GM19238 (cell line): ENCODE measurements at regions not wholly inside any gene's neighbourhood (a gene's known extent, or its start where the extent isn't known, plus 50 kb on each side); places are given as distances from the start of the nearest gene placed in this dataset.

Experiments used
- DNase-seq: peaks from one replicate; pipeline ENCODE4 v3.0.0; 2011; ENCODE audit warnings: low spot score; ENCODE audit not compliant: insufficient read length

DNA sequence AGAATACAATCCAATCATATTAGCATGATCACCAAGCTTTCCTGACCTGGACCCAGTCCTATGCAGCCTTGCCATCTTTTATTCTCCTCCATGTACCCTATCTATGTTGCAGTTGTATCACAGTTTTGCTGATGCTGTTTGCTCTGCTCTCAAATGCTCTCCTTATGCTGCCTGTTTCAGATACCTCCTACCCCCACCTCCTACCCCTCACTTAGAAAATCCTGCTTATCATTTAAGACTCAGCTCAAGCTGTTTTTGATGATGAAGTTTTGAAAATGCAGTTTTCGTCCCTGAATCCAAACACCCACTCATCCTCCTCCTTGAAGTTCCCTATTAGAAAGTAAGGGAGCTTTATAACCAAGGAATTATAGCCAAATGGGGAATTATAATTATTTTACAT, 457.4 kb upstream of the ATP2B1 start:
- DNase-seq, result no peak

DNA sequence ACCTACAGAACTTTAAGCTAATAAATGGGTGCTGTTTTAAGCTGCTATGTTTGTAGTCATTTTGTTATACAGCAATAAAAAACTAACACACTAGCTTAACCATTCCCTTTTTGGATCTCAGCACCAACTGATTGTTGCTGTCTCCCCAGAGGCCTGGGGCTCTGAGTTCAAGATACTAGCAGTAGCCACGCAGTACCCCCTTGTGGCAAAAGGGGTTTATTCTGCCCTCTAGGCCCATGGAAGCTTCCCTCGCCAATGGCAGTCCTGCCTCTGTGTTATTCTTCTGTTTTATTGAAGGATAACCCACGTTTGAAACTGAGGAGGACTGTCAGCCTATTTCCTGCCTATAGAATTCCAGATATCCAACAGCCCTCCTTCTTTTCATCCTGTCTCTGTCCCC, 455.3 kb upstream of the ATP2B1 start:
- no peak for DNase-seq

DNA sequence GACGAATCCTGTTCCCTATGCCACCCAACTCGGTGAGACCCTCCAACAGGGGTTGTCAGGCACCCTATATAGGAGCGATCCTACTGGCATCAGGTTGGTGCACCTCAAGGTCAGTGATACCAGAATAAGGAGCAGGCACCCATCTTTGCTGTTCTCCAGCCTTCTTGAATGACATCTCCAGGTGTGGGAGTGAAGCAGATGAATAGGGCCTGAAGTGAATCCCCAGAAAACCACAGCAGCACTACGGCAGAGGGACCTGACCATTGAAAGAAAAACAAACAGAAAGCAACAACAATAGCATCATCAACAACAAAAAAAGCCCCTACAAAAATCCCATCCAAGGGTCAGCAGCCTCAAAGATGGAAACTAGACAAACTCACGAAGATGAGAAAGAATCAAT, 445.2 kb upstream of the ATP2B1 start:
- no peak for DNase-seq

DNA sequence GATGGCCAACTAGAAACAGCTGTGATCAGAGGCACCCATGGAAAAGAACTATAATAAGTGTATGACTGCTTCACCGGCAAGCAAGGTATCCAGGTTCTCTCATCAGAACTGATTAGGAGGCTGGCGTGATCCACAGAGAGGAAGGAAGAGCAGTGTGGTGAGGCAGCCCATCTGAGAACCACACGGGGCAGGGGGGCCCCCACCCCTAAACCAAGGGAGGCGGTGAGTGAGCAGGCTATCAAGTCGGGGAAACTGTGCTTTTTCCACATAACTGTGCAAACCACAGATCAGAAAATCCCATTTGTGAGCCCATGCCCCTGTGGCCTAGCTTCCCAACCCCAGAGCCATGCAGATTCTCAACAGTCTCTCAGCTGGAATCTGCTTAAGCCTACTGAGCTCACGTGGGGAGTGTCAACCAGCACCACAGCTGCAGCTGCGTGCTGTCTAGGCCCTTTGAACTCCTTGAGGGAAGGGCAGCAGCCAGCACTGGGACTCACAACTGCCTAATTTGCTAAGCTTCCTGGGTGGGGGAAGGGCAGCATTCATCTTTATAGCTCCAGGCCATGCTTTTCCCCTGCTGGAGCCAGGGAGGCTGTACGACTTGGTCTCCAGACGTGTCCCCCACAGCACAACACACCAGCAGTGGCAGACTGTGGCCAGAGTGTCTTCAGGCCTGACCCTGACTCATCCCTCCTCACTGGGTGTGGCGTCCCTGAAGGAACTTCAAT, 444.4 kb upstream of the ATP2B1 start:
- no peak for DNase-seq

DNA sequence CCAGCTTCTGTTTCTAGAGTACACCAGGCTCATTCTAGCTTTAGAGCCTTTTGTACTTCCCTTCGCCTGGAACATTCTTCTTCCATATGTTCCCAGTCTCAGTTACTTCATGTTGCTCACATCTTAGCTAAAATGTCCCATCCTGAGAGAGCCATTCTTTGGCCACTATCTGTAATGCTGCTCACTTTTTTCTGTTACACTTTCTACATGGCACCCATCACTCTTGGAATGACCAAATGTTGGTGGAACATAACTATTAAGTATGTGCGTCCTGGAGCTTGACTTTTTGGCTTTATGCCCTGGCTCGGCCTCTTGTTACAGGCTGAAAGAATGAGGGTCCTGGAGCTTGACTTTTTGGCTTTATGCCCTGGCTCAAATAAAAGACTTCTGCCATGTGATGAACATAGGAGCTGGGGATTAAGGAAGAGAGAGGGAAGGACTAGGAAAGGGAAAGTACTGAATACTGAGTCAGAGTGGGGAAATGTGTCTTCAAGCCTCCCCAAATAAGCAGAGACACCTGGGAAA, 442.9 kb upstream of the ATP2B1 start:
- DNase-seq, result no peak

DNA sequence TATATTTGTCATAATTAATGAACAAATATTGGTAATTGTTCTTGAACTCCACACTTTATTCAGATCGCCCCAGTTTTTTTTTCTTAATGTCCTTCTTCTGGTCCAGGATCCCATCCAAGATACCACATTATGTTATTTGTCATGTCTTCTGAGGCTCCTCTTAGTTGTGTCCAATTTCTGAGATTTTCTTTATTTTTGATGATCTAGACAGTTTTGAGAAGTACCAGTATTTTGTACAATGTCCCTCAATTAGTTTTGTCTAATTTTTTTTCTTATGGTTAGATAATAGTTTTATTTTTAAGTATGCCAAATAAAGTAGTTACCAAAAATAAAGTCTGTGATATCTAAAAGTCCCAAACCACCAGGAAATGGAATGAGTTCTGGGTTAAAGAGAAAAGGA, 440.8 kb upstream of the ATP2B1 start:
- no peak for DNase-seq

DNA sequence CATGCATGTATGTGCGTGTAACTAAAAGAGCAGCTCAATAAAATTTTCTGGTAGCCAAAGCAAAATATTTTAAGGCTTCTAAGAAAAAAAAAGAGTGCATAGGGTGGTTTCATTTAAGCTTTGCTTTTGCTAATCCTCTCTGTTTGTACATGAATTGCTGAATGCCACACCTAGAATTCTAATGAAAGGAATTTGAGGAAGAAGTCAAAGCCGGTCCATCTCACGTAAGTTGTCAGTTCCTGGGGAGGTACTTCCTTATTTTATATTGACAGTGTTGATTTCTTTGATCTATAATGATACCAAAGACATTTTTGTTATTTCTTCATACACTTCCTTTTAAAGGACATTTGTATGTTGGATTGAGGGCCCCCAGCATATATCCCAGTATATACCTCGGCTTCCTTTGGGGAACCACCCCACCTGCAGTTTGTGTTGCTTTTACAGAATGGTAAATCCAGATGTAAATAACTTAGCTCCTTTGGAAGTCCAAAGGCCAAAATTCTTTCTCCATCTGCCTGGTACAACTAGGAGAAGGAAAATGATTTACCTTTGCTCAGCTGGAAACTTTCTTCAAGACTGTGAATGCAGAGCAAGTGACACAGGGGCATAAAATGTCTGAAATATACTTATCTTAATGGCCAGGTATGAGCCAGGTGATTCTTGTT, 420.9 kb upstream of the ATP2B1 start:
- no peak for DNase-seq

DNA sequence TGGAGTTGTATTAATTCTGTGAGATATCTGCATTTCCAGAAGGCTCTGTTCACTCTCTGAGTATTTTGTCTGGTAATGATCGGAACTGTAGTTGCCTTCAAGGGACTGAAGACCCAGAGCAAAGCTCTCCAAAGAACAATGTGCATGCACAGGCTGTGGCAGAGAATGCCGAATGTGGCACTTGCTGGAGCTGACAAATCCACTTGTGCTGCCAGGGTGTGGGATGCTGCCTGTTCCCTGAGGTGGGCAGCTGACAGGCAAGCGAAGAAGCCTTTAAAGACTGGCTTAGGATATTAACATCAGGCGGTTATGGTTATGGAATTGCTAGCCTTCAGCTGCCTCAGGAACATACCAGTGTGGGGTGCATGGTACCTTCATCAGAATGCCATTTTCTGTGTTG, 419.9 kb upstream of the ATP2B1 start:
- DNase-seq, result no peak

DNA sequence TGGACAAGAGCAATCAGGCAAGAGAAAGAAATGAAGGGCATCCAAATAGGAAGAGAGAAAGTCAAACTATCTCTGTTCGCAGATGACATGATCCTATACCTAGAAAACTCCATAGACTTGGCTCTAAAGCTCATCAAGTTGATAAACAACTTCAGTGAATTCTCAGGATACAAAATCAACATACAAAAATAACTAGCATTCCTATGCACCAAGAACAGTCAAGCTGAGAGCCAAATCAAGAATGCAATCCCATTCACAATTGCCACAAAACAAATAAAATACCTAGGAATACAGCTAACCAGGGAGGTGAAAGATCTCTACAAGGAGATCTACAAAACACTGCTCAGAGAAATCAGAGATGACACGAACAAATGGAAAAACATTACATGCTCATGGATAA, 417.5 kb upstream of the ATP2B1 start:
- no peak for DNase-seq

DNA sequence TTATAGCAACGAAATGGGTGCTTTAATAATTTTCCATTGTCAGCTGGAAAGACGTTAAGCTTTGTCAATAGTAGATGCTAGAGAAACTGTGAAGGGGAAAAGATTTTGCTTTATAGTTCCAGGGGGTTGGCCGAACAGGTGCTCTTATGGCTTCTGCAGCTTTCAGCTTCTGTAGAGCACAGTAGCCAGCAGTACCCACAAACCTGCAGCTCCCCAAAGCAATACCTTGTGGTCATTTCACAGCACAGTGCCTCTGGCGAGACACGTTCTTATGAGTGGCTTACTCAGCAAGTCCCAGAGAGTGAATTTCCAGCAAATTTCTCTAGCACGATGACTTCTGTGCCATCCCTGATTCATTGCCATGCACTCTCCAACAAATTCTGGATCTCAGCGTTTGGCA, 416.3 kb upstream of the ATP2B1 start:
- DNase-seq, result no peak

DNA sequence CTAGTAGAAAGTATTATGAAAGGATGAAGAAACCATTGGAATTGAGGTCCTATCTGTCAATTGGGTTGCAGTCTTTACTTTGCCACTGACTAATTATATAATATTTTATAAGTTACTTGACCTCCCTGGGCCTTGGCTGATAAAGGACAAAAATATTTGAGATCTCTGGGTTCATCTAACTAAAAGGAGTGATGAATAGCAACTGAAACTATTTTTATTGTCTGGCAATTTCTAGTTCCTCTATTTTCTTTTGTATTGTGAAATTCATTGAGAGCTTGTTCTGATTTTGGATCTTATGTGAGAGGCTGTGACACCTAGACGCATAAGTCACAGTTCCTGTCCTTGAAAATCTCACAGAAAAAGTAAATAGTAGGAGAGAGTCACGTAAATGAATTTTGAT, 415.7 kb upstream of the ATP2B1 start:
- DNase-seq, result no peak

DNA sequence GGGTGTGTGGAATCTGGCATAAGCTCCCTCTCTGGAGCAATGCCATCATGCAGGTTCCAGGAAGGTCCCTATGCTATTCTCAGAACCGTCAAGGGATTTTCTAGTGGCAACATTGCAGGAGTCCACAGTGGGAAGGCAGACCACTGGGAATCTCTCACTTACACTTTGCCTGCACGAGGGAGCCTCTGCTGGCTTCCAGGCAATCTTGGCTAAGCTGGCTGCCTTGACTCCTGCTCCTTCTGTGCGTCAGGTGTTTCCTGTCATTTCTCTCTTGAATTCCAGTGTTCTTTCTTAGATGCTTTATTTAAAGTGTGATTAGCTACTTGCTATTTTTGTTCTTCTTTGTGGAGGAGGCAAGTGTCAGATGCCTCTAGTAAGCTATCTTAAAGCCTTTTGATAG, 414.0 kb upstream of the ATP2B1 start:
- DNase-seq, result no peak

DNA sequence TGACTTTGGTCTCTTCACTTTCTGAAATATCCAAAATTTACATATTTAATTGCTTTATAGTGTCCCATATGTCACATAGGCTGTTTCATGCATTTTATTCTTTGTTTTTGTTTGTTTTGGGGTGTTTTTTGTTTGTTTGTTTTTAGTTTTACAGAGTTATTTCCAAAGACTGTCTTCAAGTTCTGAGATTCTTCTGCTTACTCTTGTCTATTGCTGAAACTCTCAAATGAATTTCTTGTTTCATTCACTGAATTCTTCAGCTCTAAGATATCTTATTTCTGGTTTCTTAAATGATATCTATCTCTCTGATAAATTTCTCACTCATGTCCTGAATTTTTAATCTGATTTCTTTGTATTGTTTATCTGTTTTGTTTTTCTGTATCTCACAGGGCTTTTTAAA, 412.0 kb upstream of the ATP2B1 start:
- no peak for DNase-seq

DNA sequence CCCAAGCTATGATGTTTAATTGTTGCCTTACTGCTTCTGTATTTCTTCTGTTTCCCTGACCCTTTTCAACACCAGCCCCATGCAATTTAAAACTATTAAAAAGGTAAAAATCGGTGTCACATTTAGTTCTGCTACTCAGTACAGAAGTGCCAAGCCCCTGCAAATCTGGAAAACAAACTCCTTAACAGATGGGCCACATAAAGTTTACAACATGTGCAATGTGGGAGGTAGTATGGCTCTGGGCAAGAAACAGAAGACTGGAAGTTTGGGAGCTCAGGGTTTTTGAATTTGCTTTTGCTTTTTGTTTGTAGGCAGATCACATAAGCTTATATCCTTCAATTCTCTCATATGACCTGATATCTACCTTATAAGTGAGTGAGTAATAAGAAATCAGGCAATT, 404.0 kb upstream of the ATP2B1 start:
- DNase-seq, result no peak

DNA sequence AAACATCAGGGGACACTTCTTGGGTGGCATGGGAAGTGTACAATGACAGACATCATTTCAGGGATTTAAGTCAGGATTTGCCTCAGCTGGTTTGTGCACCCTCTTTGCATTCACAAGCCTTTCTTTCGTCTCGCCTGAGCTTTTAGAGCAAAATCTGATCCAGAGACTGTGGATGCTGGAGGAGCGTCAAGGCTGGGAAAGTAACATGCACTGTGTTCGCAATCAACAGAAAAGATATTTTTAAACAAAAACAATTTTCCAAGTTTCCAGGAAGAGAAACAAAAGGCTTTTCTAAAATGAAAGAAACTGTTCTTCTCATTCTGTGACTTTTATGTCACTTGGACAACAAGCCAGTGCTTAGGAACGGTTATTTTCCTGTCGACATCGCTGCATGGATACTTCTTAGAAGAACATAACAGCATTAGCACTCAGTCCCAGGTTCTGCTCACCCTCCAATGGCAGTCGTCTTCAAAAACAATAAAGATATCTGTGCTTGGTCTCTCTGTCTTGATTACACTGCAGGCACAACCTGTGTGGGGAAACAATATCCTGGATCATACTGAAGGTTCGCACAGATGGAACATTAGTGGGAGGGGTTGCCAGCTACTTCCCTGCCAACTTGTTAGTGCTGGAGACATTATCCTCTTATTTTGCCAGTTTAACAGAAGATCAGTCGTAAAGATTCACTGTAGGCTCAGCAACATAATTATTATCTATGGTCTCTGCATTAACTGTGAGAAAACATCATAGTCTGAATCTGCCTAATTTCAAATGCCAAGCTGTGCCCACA, 403.3 kb upstream of the ATP2B1 start:
- DNase-seq, result no peak

DNA sequence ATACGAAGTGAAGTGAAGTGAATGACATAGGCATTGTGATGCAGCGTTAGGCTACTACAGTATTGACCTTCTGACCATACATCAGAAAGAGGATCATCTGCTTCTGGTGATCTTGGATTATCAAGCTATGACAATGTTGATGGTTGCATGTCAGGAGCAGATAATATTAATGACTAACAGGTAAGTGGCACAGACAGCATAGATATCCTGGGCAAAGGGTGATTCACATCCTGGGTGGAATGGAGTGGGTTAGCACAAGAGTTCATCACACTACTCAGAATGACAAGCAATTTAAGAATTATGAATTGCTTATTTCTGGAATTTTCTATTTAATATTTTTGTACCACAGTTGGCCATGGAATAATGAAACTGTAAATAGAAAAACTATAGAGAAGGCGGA, 397.9 kb upstream of the ATP2B1 start:
- no peak for DNase-seq

DNA sequence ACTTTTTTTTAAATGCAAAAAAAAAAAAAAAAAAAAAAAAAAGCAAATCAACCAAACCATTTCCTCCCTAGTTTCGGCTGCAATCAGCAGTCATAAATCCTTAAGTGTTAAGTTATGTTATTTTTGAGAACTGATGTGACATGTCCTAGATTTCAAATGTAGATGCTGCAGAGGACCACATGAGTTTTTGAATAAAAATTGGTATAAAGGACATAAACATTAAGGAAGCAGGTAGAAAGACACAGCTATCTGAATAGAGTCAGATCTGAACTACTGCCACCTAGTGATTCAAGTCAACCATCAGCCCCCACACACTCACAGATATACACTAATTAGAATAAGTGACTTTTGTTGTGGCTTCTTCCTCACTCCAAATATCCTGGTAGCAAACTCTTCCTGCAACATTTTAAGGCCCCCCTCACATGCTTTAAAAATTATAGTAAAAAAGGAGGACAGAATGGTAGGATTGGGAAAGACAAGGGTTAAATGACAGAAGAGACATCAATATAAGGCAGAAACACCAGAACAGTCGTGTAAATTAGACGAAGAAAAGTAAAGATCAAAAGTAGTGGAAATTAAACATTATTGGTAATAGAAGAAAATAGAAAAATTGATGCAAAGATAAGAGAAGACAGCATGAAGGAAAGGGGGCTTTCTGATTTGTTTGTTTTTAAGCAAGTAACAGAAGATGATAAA, 394.5 kb upstream of the ATP2B1 start:
- no peak for DNase-seq

DNA sequence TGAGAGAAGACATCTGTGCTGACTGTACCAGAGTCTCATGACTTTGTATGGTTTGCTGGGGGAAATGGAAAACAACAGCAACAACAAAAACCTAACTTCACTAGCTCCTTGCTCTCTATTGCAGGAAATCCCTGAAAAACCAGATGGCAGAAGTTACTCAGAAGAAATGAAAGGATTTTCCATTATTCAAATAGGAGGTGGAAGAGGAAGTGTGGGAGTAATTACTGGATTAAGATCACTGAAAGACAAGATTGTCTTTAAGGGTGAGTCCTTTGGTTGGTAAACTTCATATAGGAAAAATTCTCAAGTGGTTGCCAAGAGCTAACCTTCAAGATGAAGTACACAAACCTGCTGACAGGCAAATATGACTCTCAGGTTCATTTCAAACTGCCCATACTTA, 391.9 kb upstream of the ATP2B1 start:
- DNase-seq, result no peak

DNA sequence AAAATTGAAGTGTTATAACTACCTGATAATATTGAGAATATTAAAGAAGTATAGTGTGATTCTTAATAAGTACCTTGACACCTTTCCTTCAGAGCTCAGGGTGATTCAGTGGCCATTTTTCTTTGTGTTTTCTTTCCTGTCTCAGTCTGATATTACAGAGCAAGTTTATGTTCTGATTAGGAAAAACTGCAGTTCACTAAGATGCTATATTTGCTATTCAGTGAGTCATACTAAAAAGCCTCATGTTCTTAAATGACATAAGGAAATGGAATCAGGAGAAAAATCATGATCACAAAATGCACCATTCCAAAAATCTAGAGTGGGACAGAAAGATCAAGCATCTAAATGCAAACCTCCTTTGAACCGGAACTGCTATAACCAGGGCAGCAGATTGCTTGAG, 390.6 kb upstream of the ATP2B1 start:
- DNase-seq, result no peak

DNA sequence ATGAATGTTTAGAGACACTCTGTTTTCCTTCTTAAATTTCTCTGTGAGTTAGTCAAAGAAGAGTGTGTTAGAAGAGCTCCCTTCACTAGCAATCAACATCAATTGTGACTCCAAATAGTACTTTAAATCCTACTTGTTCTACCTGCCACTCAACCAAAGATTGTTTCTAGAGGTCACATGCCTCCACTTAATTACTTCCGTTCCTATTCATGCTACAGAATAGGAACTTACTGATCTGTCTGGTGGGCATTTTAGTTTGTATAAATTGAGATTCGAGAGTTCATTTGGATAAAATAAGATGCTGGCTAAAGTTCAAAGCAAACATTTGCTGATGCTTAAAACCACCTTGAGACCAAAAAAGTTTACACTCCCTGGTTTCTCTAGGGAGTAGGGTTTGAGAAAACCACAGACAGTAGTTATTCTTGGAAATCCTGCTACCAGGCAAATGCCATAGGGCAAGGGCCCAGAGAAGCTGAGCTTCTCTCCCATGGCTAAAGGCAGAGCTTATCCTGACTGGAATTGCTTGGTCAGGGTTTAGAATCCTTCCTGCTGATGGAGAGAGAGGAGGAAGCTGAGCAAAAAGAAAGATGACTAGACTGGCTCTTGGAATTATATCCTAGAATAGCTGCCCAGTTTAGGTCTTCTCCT, 389.6 kb upstream of the ATP2B1 start:
- no peak for DNase-seq

DNA sequence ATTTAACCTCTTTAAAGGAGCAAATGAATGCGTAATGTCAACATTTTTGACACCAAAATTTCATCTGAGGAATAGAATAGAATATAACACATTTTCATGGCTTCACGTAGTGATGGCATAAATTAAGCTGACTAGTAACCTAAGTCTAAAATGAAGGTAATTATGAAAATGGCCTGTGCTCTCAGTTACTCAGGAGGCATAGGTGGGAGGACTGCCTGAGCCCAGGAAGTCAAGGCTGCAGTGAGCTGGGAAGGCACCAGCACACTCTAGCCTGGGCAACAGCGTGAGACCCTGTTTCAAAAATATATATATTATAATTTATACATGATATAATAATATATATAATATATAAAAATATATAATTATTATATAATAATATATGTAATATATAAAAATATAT, 383.2 kb upstream of the ATP2B1 start:
- DNase-seq, result no peak
